HG03066 (cell line): ENCODE measurements at regions not wholly inside any gene's neighbourhood (a gene's known extent, or its start where the extent isn't known, plus 50 kb on each side); places are given as distances from the start of the nearest gene placed in this dataset.

ENCODE experiments used
- ATAC-seq: cut with Tn5 transposase; IDR thresholded peaks from one replicate; pipeline ENCODE4 v1.9.1; 2021; ENCODE audit warnings: low read depth; ENCODE audit not compliant: unreplicated experiment

DNA sequence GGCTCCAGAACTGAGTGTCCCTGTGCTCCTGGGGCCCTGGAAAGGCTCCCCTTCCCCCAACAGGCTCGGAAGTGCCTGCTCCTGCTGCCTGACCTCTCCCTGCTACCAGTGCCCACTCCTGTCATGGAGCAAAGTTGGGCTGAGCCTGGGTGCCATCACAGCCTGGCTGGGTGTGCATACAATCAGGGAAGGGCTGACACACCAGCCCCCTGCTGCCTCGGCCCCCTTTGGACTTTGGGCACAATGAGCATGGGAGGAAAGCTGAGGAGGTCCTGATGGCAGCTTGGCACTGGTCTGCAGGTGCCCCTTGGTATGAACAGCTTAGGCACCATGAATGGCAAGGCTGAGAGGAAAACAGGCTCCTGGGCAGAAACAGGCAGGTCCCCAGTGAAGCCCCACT lies 405.0 kb downstream of the PID1 start:
- ATAC-seq, result no peak

- ATAC-seq, result no peak
These were observed 407.0 kb downstream of the PID1 start for GRCh38 chr2:228864131-228864530.

DNA sequence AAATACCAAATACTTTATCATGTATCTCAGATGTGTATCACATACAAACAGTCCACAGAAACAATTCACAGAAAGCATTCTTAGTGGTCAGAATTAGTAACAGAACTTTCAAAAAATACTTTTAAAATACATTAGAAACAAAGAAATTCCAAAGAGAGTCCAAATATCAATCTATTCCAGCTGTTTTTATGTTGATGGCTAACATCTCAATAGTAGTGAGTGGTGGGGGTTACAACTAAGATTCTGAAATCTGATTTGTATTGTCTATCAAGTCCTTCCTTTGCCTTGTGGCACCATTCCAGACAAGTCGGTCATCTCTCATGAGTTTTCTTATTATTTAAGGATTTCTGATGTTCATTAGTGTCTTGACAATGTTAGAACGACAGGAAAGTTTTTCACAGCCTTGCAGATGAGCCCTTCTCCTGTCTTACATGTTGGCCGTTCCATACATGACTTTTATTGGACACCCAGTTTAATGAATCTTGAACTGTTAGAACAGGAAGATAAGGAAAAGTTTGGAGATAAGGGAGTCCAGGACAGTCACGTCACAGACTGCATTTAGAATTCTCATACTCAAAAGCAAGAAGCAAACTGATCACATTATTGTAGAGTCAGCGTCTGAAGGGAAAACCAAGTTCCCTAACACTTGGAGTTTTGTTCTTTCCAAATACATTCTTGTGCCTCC lies 410.3 kb downstream of the PID1 start:
- no peak for ATAC-seq

DNA sequence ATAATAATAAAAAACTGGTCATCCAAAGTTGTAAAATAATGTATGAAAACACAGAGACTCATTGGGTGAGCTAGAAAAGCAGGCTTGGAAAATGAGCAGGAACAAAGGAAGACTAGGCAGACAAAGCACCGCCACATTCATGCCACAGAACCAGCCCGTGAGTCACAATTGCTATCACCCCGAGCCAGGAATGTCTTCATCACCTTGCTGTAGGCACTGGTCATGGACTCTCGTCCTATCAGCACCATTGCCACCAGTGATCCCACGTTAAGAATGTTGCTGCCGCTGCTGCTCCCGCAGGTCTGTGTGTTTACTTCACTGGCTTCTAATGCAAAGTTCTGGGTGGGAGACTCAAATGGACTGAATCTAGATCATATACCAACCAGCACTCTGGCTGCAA lies 417.9 kb downstream of the PID1 start:
- no peak for ATAC-seq

DNA sequence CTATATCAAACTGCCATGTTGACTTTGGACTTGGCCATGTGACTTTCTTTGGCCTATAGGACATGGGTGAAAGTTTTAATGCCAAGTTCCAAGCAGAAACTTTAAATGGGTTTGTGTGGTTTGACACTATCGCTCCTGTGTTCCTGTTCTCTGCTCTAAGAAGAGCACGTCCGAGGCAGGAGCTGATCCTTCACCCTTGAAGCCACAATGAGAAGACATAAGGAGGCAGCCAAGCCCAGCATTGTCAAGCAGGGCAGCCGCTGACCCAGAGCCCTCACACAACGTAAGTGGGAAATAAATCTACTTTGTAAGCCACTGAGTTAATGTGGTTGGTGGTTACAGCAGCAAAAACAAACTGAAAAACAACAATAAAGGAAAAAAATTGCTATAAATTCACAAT lies 422.4 kb downstream of the PID1 start:
- ATAC-seq, result no peak

DNA sequence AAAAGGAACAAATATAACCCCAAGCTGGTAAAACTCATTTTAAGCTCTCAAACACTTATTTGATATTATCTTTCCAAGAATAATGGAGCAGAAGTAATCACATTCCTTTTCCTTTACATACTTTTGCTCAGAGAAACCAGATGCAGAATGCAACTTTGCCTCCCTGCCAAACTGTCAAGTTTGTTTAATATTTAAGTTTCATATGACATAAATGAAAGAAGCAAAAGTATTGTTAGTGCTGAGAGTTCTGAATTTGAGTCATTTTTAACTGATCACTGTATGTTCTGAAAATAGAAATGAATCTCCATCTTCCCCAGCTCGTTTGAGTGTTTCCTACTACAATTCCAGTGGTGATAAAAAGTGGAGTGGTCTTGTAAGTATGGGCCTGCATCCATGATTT lies 423.4 kb downstream of the PID1 start:
- ATAC-seq, result no peak

DNA sequence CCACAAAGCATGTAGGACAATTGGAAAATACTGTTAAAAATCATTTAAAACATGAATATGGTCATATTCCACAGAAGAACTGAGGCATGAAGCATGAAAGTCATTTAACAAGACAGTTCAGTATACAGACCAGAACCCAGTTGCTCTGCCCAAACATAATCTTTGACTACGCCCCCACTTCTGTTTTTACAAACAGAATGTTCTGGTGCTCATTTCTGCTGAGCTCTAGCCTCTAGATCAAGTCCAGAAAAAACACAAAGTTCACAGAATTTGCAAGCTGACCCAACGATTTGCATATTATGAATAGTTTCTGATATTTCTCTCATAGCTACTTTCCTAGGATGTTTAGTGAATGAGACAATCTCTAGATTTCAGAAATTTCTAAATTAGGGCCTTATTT lies 424.9 kb downstream of the PID1 start:
- ATAC-seq, result no peak

DNA sequence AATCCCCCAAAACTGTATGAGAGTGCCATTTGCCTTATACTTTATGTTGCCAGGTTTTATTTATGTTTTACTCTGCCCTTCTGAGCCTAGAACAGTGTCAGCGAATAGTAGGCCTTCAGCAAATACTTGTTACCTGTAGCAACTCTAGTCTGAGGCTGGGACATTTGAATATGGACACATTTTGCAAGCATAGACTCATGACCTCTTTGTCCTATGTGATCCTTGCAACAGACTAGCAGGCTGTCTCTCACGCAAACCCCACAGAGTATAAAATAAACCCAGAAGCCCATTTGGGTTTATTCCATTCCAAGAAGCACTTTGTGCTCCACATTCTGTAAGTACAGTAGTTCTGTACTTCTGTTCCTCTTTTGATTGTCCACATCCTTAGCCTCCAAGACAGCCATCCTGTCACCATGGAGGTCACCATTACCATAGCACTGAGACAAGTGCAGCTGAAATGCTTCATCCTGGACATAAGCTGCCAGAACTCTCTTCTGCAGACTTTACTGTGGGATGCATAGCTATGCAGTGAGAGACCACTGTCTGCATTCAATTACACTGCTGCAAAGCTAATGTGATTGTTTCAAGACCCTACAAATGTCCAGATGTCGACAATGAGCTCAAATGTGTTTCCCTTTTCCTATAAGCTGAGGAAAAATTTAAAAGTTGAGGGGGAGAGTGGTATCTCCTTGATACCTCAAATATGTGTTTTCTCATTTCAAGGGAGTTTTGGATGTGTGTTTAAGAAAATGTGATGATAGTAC lies 425.7 kb downstream of the PID1 start:
- ATAC-seq, result no peak

DNA sequence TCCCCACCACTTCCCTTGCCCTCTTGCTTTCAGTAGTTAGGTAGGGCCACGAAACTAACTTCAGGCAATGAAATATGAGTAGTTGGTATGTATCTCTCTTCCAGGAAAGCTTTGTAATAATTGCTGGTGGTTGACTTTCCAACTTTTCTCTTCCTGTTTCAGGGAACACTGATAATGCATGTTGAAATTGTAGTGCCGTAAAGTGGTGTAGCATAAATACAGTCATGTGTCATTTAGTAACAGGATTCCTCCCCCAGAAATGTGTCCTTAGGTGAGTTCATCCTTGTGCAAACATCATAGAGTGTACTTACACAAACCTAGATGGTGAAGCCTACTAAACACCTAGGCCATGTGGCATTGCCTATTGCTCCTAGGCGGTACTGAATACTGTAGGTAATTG lies 429.2 kb downstream of the PID1 start:
- no peak for ATAC-seq

DNA sequence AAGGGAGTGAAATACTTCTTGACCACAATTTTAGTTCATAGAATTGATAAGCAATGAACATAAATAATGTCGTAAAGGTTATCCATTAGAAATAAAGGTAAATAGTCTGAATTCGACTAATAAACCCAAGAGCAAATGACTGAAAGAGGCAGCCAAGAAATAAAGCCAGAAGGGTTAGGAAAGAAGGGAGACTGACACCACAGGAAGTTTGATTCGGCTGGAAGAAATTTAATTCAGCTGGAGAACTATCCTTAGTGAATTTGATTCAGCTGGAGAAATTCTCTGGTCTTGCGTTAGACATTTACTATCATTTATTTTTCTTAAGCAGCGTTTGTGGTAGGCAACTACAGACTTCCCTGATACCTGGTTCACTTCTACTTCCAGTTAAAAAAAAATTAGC lies 429.6 kb downstream of the PID1 start:
- no peak for ATAC-seq

DNA sequence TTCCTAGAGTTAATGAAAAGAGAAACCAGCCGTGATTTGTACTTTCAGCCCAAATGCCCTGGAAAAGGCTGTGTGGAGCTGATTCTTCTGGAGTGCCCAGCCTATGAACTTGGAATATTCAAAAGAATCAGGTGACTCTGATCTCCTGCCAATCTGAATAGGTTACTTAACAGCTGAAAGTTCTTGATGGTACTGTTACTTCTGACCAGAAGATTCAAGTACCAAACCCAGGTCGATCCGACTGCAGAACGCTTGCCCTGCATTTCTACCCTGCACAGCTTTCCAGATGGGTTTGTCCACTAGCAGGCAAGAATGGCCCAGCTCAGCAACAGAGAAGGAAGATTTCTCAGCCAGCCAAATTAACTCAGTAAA lies 430.4 kb downstream of the PID1 start:
- ATAC-seq, result no peak

- no peak for ATAC-seq
These were observed 430.9 kb downstream of the PID1 start for GRCh38 chr2:228840113-228840742.

GRCh38 chr2:228839421-228839876 lies 431.6 kb downstream of the PID1 start:
- no peak for ATAC-seq

GRCh38 chr2:228838819-228839218 lies 432.3 kb downstream of the PID1 start:
- ATAC-seq, result no peak

DNA sequence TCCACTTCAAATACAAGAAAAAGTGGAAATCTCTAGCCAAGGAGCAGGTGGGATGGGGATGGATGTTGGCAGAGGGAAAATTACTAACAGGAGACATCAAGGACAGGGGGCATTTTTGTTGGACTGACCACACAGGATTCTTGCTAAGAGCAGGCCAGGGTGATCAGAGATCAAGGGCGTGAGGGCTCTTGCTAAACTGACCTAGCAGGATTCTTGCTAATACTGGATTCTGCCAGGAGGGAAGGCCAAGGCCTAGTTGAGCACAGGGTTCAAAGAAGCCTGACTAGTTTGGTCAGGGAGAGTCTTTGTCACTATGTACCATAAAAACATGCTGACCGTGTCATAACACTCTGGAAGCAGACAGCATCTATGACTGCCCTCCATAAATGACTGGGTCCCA lies 442.7 kb downstream of the PID1 start:
- no peak for ATAC-seq

DNA sequence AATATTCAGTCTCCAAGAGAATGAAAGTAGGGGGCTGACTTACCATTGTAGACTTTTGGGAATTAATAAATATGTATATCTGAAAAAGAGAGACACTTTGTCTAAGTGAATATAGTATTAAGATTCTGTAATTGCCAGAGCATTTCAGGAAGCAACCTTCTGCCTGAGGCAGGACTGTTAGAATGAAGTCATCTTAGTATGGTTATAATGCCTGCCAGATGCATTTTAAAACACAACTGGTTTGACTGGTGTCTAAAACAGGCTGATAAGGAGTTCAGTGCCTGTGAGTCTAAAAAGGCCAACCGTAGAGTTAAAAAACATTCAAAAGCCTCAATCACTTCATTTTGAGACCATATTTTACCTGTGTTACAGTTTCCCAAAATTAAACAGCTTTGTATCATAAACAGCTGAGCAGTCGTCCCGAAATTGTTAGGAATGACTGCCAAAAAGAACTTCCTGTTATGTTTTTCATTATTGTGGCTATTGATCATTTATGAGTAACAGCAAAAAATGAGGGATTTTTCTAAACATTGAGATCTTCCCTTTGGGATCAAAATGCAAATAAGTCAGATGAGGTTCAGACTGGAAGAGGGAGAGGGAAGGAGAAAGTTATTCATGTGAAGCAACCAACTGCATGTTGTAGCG lies 443.9 kb downstream of the PID1 start:
- ATAC-seq, result no peak

GRCh38 chr2:228819701-228820100 lies 451.4 kb downstream of the PID1 start:
- no peak for ATAC-seq

DNA sequence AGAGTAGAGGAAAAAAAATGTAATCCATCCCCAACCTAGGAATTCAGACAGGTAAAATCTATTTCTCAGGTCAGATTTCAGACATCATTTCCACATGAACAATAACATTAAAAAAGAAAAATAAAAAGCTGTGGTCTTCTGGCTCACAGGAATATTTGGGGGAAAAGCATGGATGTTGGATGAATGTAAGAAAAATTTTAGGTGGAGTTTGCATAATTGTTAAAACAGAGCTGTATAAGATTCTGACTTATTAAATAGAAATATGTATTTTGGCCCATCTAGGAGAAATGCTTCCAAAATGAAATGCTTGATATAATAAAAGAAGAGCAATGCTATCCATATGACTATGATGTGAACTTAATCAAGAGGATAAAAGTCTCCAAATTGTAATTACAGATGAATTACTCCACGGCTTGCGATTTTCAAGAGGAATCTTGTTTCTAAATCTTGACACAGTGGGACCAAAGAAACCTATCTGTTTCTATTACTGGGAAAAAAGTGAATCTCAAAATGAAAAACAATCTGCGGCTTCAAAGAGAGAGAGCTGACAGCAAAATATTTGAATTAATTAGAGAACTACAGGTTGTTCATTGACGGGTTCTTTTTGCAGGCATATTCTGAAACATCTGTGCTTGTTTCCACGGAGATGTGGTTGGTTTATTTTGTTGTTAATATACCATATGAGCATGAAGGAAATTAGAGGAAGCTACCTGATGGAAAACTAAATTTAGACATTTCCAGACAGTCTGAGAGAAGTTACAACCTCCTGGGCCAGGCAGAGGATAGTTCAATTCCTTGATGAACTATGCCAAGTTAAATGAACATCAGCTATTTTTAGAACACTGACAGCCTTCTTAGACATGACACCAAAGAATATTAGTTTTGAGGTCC lies 468.7 kb downstream of the PID1 start:
- ATAC-seq, result no peak

DNA sequence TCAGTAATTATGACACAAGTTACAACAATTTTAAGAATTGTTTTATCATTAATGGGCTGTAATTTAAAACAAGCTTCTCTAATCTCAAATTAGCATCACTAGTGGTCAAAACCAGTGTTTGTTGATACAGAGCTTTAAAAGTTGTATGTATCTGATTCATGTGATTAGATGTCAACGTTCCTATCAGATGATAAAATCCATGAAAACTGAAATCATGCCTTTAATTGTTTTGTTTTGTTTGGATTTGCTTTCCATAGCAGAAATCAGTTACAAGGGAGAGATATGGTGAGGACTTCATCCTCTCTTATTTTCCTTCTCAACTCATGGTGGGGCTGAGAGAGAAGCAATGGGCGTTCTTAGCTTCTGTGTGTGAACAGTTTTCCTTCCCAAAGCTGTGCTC lies 469.6 kb downstream of the PID1 start:
- ATAC-seq, result no peak

GRCh38 chr2:228799208-228799588 lies 471.9 kb downstream of the PID1 start:
- ATAC-seq, result no peak
